ENCODE measurements at regions not wholly inside any gene's neighbourhood (a gene's known extent, or its start where the extent isn't known, plus 50 kb on each side); places are given as distances from the start of the nearest gene placed in this dataset.

DNA sequence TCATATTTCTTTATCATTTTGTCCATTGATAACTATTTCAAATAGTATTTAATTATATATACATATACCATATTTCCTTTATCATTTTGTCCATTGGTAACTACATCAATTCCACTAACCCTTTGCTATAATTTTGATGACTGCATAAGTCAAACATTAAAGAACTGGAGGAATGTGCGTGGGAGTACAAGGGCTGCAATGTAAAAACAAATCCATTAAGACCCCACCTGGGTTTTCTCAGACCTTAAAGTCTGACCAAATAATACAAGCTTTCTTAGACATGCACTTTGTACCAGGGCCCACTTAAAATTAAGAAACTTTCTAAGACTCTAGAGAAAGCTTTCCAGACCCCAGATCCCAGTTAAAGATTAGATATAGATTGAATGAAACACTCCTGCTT lies 1622.4 kb upstream of the PCDH10 start:
- Histone ChIP-seq H3K9ac (ENCODE audit: low read length) (no peak overlapping the region), H3K27ac (ENCODE audit: low read length) (no peak overlapping the region), H3K9me3 (ENCODE audit: low read length) (no peaks in the 10 kb centered on the region), H3K36me3 (ENCODE audit: insufficient read depth, low read length) (no peaks in the 10 kb centered on the region), H2AFZ (ENCODE audit: low read depth, low read length) (no peak overlapping the region), H3F3A (ENCODE audit: insufficient read depth, low read length, poor library complexity, severe bottlenecking) (no peaks in the 10 kb centered on the region), H3K79me2 (replicated peaks; ENCODE audit: insufficient read depth, low read length) (no peaks in the 10 kb centered on the region), H4K20me1 (ENCODE audit: insufficient read depth) (no peaks in the 10 kb centered on the region), H3K4me3 (ENCODE audit: low read length) (no peak overlapping the region), H3K4me2 (ENCODE audit: low read length) (no peak overlapping the region), H3K9me2 (ENCODE audit: insufficient read depth, low read length) (no peaks in the 10 kb centered on the region), H3K27me3 (ENCODE audit: insufficient read depth, low read depth, low read length) (no peaks in the 10 kb centered on the region)
- no peak for TF ChIP-seq CTCF (IDR thresholded peaks at IDR 0.05; ENCODE audit: poor library complexity, severe bottlenecking)
- TF ChIP-seq EZH2 (IDR thresholded peaks at IDR 0.05; ENCODE audit: borderline replicate concordance, insufficient read depth, low read length, poor library complexity, severe bottlenecking) = no peak
- TF ChIP-seq POLR2AphosphoS5 (IDR thresholded peaks at IDR 0.05) = no peak
- no peak for TF ChIP-seq RAD21 (conservative IDR thresholded peaks at IDR 0.05)
- no peak for TF ChIP-seq SMC3 (conservative IDR thresholded peaks at IDR 0.05; ENCODE audit: poor library complexity)
- TF ChIP-seq TAF1 (IDR thresholded peaks at IDR 0.05; ENCODE audit: low read depth) = no peak
- TF ChIP-seq MXI1 (conservative IDR thresholded peaks at IDR 0.05; ENCODE audit: poor library complexity, severe bottlenecking) = no peak

DNA sequence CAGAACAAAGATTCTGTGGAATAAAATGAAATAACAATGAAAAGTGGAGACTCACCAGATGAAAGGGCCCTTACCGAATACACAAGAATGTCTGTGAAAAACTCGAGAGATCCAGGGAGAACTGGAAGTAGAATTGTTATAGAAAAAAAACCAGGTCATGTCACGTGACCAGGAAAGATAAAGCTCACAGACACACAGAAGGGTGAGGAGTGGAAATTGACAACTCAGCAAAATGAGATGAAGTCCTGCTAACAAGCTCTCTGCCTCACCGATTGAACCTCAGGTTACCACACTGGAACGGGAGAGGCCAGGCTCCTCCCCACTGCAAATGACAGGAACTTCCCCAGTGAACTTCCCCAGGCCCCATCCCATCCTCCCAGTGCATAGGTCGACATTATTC lies 1618.0 kb upstream of the PCDH10 start:
- Histone ChIP-seq H3K9me3 (ENCODE audit: low read length) (no peaks in the 10 kb centered on the region), H3K27ac (ENCODE audit: low read length) (no peak overlapping the region), H3K9ac (ENCODE audit: low read length) (no peak overlapping the region), H3K9me2 (ENCODE audit: insufficient read depth, low read length) (no peaks in the 10 kb centered on the region), H3F3A (ENCODE audit: insufficient read depth, low read length, poor library complexity, severe bottlenecking) (no peaks in the 10 kb centered on the region), H3K36me3 (ENCODE audit: insufficient read depth, low read length) (no peaks in the 10 kb centered on the region), H3K79me2 (replicated peaks; ENCODE audit: insufficient read depth, low read length) (no peaks in the 10 kb centered on the region), H3K4me2 (ENCODE audit: low read length) (no peak overlapping the region), H4K20me1 (ENCODE audit: insufficient read depth) (no peaks in the 10 kb centered on the region), H2AFZ (ENCODE audit: low read depth, low read length) (no peak overlapping the region), H3K4me3 (ENCODE audit: low read length) (no peak overlapping the region), H3K27me3 (ENCODE audit: insufficient read depth, low read depth, low read length) (no peaks in the 10 kb centered on the region)
- no peak for TF ChIP-seq EP300 (conservative IDR thresholded peaks at IDR 0.05; ENCODE audit: poor library complexity, severe bottlenecking)

GRCh38 chr4:131534944-131535645 lies 1614.0 kb upstream of the PCDH10 start:
- H3K79me2 ChIP-seq (replicated peaks; ENCODE audit: insufficient read depth, low read length) = no peaks in the 10 kb centered on the region
- no peaks in the 10 kb centered on the region for H3K9me2 ChIP-seq (ENCODE audit: insufficient read depth, low read length)
- H3K4me3 ChIP-seq (ENCODE audit: low read length) = no peak overlapping the region
- H4K20me1 ChIP-seq (ENCODE audit: insufficient read depth) = no peaks in the 10 kb centered on the region
- no peaks in the 10 kb centered on the region for H3K9me3 ChIP-seq (ENCODE audit: low read length)
- no peaks in the 10 kb centered on the region for H3F3A ChIP-seq (ENCODE audit: insufficient read depth, low read length, poor library complexity, severe bottlenecking)
- no peak overlapping the region for H3K27ac ChIP-seq (ENCODE audit: low read length)
- H3K27me3 ChIP-seq (ENCODE audit: insufficient read depth, low read depth, low read length) = no peaks in the 10 kb centered on the region
- no peak overlapping the region for H3K9ac ChIP-seq (ENCODE audit: low read length)
- no peaks in the 10 kb centered on the region for H3K36me3 ChIP-seq (ENCODE audit: insufficient read depth, low read length)
- no peak overlapping the region for H2AFZ ChIP-seq (ENCODE audit: low read depth, low read length)
- TF ChIP-seq MXI1 (conservative IDR thresholded peaks at IDR 0.05; ENCODE audit: poor library complexity, severe bottlenecking) (no peak), POLR2AphosphoS5 (IDR thresholded peaks at IDR 0.05) (no peak), SMC3 (conservative IDR thresholded peaks at IDR 0.05; ENCODE audit: poor library complexity) (no peak), CTCF (IDR thresholded peaks at IDR 0.05; ENCODE audit: poor library complexity, severe bottlenecking) (no peak), EZH2 (IDR thresholded peaks at IDR 0.05; ENCODE audit: borderline replicate concordance, insufficient read depth, low read length, poor library complexity, severe bottlenecking) (no peak), EP300 (conservative IDR thresholded peaks at IDR 0.05; ENCODE audit: poor library complexity, severe bottlenecking) (no peak), RAD21 (conservative IDR thresholded peaks at IDR 0.05) (no peak), TAF1 (IDR thresholded peaks at IDR 0.05; ENCODE audit: low read depth) (no peak)
- TF ChIP-seq, protein P1, sequence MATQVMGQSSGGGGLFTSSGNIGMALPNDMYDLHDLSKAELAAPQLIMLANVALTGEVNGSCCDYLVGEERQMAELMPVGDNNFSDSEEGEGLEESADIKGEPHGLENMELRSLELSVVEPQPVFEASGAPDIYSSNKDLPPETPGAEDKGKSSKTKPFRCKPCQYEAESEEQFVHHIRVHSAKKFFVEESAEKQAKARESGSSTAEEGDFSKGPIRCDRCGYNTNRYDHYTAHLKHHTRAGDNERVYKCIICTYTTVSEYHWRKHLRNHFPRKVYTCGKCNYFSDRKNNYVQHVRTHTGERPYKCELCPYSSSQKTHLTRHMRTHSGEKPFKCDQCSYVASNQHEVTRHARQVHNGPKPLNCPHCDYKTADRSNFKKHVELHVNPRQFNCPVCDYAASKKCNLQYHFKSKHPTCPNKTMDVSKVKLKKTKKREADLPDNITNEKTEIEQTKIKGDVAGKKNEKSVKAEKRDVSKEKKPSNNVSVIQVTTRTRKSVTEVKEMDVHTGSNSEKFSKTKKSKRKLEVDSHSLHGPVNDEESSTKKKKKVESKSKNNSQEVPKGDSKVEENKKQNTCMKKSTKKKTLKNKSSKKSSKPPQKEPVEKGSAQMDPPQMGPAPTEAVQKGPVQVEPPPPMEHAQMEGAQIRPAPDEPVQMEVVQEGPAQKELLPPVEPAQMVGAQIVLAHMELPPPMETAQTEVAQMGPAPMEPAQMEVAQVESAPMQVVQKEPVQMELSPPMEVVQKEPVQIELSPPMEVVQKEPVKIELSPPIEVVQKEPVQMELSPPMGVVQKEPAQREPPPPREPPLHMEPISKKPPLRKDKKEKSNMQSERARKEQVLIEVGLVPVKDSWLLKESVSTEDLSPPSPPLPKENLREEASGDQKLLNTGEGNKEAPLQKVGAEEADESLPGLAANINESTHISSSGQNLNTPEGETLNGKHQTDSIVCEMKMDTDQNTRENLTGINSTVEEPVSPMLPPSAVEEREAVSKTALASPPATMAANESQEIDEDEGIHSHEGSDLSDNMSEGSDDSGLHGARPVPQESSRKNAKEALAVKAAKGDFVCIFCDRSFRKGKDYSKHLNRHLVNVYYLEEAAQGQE (IDR thresholded peaks at IDR 0.05; ENCODE audit: borderline replicate concordance) = no peak
- H3K4me2 ChIP-seq (ENCODE audit: low read length) = no peak overlapping the region

Data from neural cell (in vitro differentiated cells).